Endodermal cell (in vitro differentiated cells): ENCODE measurements at regions not wholly inside any gene's neighbourhood (a gene's known extent, or its start where the extent isn't known, plus 50 kb on each side); places are given as distances from the start of the nearest gene placed in this dataset.

Source experiments
- DNase-seq: peaks from one replicate; pipeline ENCODE4 v3.0.0-alpha.2; 2017
- H3K27ac ChIP-seq: 2 replicates; pipeline ENCODE4 v1.5.1; 2013; ENCODE audit warnings: mild to moderate bottlenecking, low read depth, low read length, moderate library complexity
- H3K27me3 ChIP-seq: 2 replicates; pipeline ENCODE4 v1.6.1; 2013; ENCODE audit warnings: mild to moderate bottlenecking, low read length, moderate library complexity; ENCODE audit not compliant: insufficient read depth, control insufficient read depth, poor library complexity, severe bottlenecking
- H3K36me3 ChIP-seq: 2 replicates; pipeline ENCODE4 v1.7.0; 2013; ENCODE audit warnings: mild to moderate bottlenecking, low read length, moderate library complexity; ENCODE audit not compliant: control insufficient read depth, insufficient read depth
- H3K4me1 ChIP-seq: one replicate; pipeline ENCODE4 v1.7.0; 2013; ENCODE audit warnings: low read length; ENCODE audit not compliant: control insufficient read depth, insufficient read depth
- H3K4me3 ChIP-seq: 2 replicates; pipeline ENCODE4 v1.5.1; 2013; ENCODE audit warnings: mild to moderate bottlenecking, low read length, moderate library complexity
- H3K9ac ChIP-seq: 2 replicates; pipeline ENCODE4 v1.6.1; 2013; ENCODE audit warnings: mild to moderate bottlenecking, low read length, moderate library complexity; ENCODE audit not compliant: poor library complexity, severe bottlenecking; ENCODE audit errors: extremely low read depth
- H3K9me3 ChIP-seq: 2 replicates; pipeline ENCODE4 v1.6.1; 2013; ENCODE audit warnings: mild to moderate bottlenecking, low read length, moderate library complexity; ENCODE audit not compliant: control insufficient read depth
- H3K27ac Mint-ChIP-seq: 2 replicates; pipeline ENCODE4 v1.8.0; 2020; ENCODE audit warnings: mixed read lengths
- H3K27me3 Mint-ChIP-seq: 2 replicates; pipeline ENCODE4 v1.8.0; 2021; ENCODE audit warnings: mild to moderate bottlenecking, mixed read lengths; ENCODE audit not compliant: insufficient read depth
- H3K36me3 Mint-ChIP-seq: 2 replicates; pipeline ENCODE4 v1.8.0; 2020; ENCODE audit warnings: low read depth, mixed read lengths
- H3K4me1 Mint-ChIP-seq: 2 replicates; pipeline ENCODE4 v1.8.0; 2020; ENCODE audit warnings: mixed read lengths
- H3K4me3 Mint-ChIP-seq: 2 replicates; pipeline ENCODE4 v1.8.0; 2020; ENCODE audit warnings: mild to moderate bottlenecking, moderate library complexity, mixed read lengths
- H3K9me3 Mint-ChIP-seq: 2 replicates; pipeline ENCODE4 v1.8.0; 2020; ENCODE audit warnings: mild to moderate bottlenecking, mixed read lengths
- CTCF ChIP-seq: fragments of 200-600 bp; sonication (generic); conservative IDR thresholded peaks from 2 replicates; pipeline ENCODE4 v1.5.0; 2021; ENCODE audit warnings: antibody characterized with exemption, mild to moderate bottlenecking
- WGBS, 2 experiments: methylation state at CpG; one replicate each; pipeline versions ENCODE4 v1.1.5 to v1.1.7; 2013; ENCODE audit warnings: missing lambda C conversion rate in 2 of 2, mixed read lengths in 1 of 2; ENCODE audit not compliant: insufficient coverage in 1 of 2, insufficient read length in 1 of 2; 5-methylcytosine and 5-hydroxymethylcytosine counted together

GRCh38 chr13:88426661-88427060 lies 755.5 kb downstream of the SLITRK5 start:
- DNase-seq, result no peak
- Histone ChIP-seq H3K9me3 (peaks cover 12% of the 10 kb centered on the region), H3K27me3 (no peaks in the 10 kb centered on the region), H3K9ac (no peak overlapping the region), H3K36me3 (no peaks in the 10 kb centered on the region), H3K4me1 (no peaks in the 10 kb centered on the region), H3K4me3 (no peak overlapping the region), H3K27ac (no peak overlapping the region)
- Mint-ChIP-seq H3K9me3 (peaks cover 16% of the 10 kb centered on the region), H3K27ac (no peak overlapping the region), H3K36me3 (no peaks in the 10 kb centered on the region), H3K27me3 (no peaks in the 10 kb centered on the region), H3K4me1 (no peaks in the 10 kb centered on the region), H3K4me3 (no peak overlapping the region)
- TF ChIP-seq CTCF, result no peak

- Histone ChIP-seq H3K27ac (no peak overlapping the region), H3K27me3 (no peaks in the 10 kb centered on the region), H3K9ac (no peak overlapping the region), H3K36me3 (no peaks in the 10 kb centered on the region), H3K9me3 (peaks cover 16% of the 10 kb centered on the region), H3K4me3 (no peak overlapping the region), H3K4me1 (no peaks in the 10 kb centered on the region)
- Mint-ChIP-seq H3K9me3 (peaks cover 19% of the 10 kb centered on the region), H3K27me3 (no peaks in the 10 kb centered on the region), H3K27ac (no peak overlapping the region), H3K4me1 (no peaks in the 10 kb centered on the region), H3K4me3 (no peak overlapping the region), H3K36me3 (no peaks in the 10 kb centered on the region)
- no peak for TF ChIP-seq CTCF
- DNase-seq, result no peak
- 94 to 100% methylated on average over 2 of the region's 2 CpGs for WGBS, 2 experiments
Observed at GRCh38 chr13:88429862-88430261, 758.7 kb downstream of the SLITRK5 start.

- Histone ChIP-seq H3K36me3 (no peaks in the 10 kb centered on the region), H3K4me3 (peak overlapping the region; percentile 35), H3K4me1 (no peaks in the 10 kb centered on the region), H3K9me3 (peaks cover 18% of the 10 kb centered on the region), H3K27me3 (no peaks in the 10 kb centered on the region), H3K9ac (no peak overlapping the region), H3K27ac (no peak overlapping the region)
- Mint-ChIP-seq H3K9me3 (peaks cover 29% of the 10 kb centered on the region), H3K27ac (no peak overlapping the region), H3K27me3 (no peaks in the 10 kb centered on the region), H3K36me3 (no peaks in the 10 kb centered on the region), H3K4me3 (no peak overlapping the region), H3K4me1 (no peaks in the 10 kb centered on the region)
- no peak for DNase-seq
- no peak for TF ChIP-seq CTCF
- WGBS, 2 experiments, result 89 to 96% methylated on average over 2 to 6 of the region's 6 CpGs
Observed at GRCh38 chr13:88434953-88435352, 763.8 kb downstream of the SLITRK5 start.
